Heart right ventricle (tissue), 16 donors: ENCODE measurements at regions not wholly inside any gene's neighbourhood (a gene's known extent, or its start where the extent isn't known, plus 50 kb on each side); places are given as distances from the start of the nearest gene placed in this dataset.

ENCODE experiments used
- ATAC-seq, 8 donors: fragments of 200-7000 bp; cut with Tn5 transposase; one replicate each; pipeline ENCODE4 v1.9.1; 2020; ENCODE audit warnings: mild to moderate bottlenecking in 8 of 8, moderate library complexity in 8 of 8, moderate number of reproducible peaks in 1 of 8
- DNase-seq, 2 donors: peaks; one replicate each; pipeline ENCODE4 v3.0.0-alpha.2; 2020
- H3K27ac ChIP-seq, 10 donors: fragments of 200-600 bp; sonication (generic) in 2 of 10; one replicate each; pipeline versions ENCODE4 v1.5.0 to v1.8.0; 2020 to 2022; ENCODE audit warnings: mild to moderate bottlenecking in 3 of 10
- H3K27me3 ChIP-seq, 7 donors: fragments of 200-600 bp; one replicate each; pipeline ENCODE4 v1.8.0; 2021 to 2022; ENCODE audit warnings: mild to moderate bottlenecking in 2 of 7
- H3K36me3 ChIP-seq, 9 donors: fragments of 200-600 bp; sonication (generic) in 1 of 9; one replicate each; pipeline versions ENCODE4 v1.5.0 to v1.8.0; 2020 to 2022; ENCODE audit warnings: mild to moderate bottlenecking in 2 of 9
- H3K4me1 ChIP-seq, 9 donors: fragments of 200-600 bp; sonication (generic) in 1 of 9; one replicate each; pipeline versions ENCODE4 v1.5.0 to v1.8.0; 2020 to 2022; ENCODE audit warnings: mild to moderate bottlenecking in 4 of 9
- H3K4me3 ChIP-seq, 10 donors: fragments of 200-600 bp; sonication (generic) in 2 of 10; one replicate each; pipeline versions ENCODE4 v1.5.0 to v1.8.0; 2020 to 2022; ENCODE audit warnings: mild to moderate bottlenecking in 7 of 10, moderate library complexity in 2 of 10
- H3K9me3 ChIP-seq, 11 donors: fragments of 200-600 bp in 10 of 11; sonication (generic) in 2 of 11; one replicate each; pipeline versions ENCODE4 v1.5.0 to v1.8.0; 2013 to 2022; ENCODE audit warnings: mild to moderate bottlenecking in 2 of 11, control low read depth in 1 of 11, moderate library complexity in 1 of 11
- WGBS, 2 donors: extraction: QIAGEN DNeasy Blood & Tissue Kit; methylation state at CpG; one replicate each; pipeline ENCODE4 v1.1.7; 2013; ENCODE audit warnings: inconsistent platforms in 1 of 2; 5-methylcytosine and 5-hydroxymethylcytosine counted together
- intact Hi-C, 10 donors: fragments of 100-400 bp; cut with DNase I; formaldehyde crosslinking; loops; one replicate each; pipeline versions ENCODE4 v1.11.1 to v1.14.2; 2022
- TF ChIP-seq, protein P1 (sequence below), 9 donors: fragments of 200-600 bp; sonication (generic) in 2 of 9; IDR thresholded peaks; one replicate each; pipeline versions ENCODE4 v1.5.0 to v1.8.0; 2021 to 2022; ENCODE audit warnings: antibody characterized with exemption in 9 of 9, mild to moderate bottlenecking in 5 of 9, moderate library complexity in 1 of 9
- donor health status: Arrhythmogenic right ventricular cardiomyopathy.
- donor health status: ischemic (EF 13 %, LVEDD 7.1; RV severe dilation, severe dysfunction).
- donor health status: healthy with polysubstance abuse.
- donor health status: DM: no; HTN: yes; CAD: no.
- donor health status: DM: no; HTN: no; CAD: no.
- donor health status: ischemic (EF 25% LVEDD 6.9; RV normal size, moderate dysfunction).
- donor health status: ischemic (EF 25% LVEDD 5.7; RV mildly dilated, moderate dysfunction).
- donor health status: healthy.
- donor health status: DM: yes; HTN: yes; CAD: no.
- donor health status: Ischemic cardiomyopathy.
- donor health status: ischemic (EF 35%, LVEDD 5.7; RV mildly dilated, moderate dysfunction).
- donor health status: nonischemic (EF 11% LVEDD 7.7; RV severe dilation, severe dysfunction).
- donor health status: DM: yes; HTN: yes; CAD: no.
- donor health status: PGD.
- donor health status: ischemic (EF 29% LVEDD 5.4; RV normal size, mild dysfunction).
- donor health status: nonischemic (EF 23%, LVEDD 6.1; RV moderate dilation, normal function).

DNA sequence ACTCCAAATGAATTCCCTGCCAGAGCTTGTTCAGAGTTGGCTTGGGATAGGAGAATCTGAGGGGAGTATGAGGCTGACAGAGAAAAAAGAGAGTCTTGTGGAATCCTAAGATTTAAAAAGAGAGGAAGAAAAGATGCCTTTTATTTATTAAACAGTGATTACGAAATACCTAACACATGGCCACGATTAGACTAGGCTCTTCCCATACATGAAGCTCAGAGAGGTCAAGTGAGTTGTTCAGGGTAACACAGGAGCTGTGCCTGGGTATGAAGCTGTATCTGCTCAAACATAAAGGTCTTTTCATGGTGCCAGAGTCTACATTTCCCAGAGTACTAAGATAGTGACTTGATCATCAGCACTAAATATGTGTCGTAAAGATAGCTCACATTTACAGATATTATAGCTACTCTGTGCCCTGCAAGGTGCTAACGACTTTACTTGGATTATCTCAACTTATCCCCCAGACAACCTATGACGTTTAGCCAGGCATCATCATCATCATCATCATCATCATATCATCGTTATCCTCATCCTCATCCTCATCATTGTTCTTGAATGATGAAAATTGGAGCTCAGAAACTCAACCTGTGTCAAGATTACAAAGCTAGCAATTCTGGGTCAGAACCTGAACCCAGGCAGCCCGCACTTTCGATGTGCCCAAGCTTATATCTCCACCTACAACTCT is 500.8 kb downstream of the NPIPA7 start:
- Histone ChIP-seq H3K9me3 (no peaks in the 10 kb centered on the region), H3K27ac (no peak overlapping the region), H3K4me1 (no peaks in the 10 kb centered on the region), H3K27me3 (peaks cover 0 to 15% (median 12%) of the 10 kb centered on the region in 7 donors), H3K4me3 (no peak overlapping the region), H3K36me3 (no peaks in the 10 kb centered on the region)
- intact Hi-C loops, result no loop called here
- DNase-seq, result no peak
- TF ChIP-seq, protein P1, sequence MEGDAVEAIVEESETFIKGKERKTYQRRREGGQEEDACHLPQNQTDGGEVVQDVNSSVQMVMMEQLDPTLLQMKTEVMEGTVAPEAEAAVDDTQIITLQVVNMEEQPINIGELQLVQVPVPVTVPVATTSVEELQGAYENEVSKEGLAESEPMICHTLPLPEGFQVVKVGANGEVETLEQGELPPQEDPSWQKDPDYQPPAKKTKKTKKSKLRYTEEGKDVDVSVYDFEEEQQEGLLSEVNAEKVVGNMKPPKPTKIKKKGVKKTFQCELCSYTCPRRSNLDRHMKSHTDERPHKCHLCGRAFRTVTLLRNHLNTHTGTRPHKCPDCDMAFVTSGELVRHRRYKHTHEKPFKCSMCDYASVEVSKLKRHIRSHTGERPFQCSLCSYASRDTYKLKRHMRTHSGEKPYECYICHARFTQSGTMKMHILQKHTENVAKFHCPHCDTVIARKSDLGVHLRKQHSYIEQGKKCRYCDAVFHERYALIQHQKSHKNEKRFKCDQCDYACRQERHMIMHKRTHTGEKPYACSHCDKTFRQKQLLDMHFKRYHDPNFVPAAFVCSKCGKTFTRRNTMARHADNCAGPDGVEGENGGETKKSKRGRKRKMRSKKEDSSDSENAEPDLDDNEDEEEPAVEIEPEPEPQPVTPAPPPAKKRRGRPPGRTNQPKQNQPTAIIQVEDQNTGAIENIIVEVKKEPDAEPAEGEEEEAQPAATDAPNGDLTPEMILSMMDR (IDR thresholded peaks at IDR 0.05), result no peak
- 60 to 70% methylated on average over 8 of the region's 8 CpGs for WGBS, 2 donors
- no peak for ATAC-seq

DNA sequence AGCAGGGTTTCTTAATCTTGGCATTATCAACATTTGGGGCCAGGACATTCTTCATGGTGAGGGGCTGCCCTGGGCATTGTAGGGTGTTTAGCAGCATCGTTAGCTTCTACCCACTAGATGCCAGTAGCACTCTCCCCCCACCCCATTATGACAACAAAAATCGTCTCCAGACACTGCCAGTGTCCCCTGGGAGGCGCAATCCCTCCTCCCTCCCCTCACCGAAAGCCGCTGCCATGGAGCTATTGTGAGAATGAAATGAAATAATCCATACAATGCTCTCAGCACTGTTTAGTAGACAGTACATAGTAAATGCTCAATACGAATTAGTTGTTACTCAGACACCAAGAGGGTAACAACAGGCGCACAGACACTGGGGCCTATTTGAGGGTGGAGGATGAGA is 502.9 kb downstream of the NPIPA7 start:
- no peaks in the 10 kb centered on the region for H3K9me3 ChIP-seq
- H3K4me1 ChIP-seq, result no peaks in the 10 kb centered on the region
- TF ChIP-seq, protein P1 (IDR thresholded peaks at IDR 0.05), result no peak
- intact Hi-C loops, result no loop called here
- no peak overlapping the region for H3K4me3 ChIP-seq
- 65 to 67% methylated on average over 7 of the region's 7 CpGs for WGBS, 2 donors
- H3K27me3 ChIP-seq, result peaks cover 0 to 17% (median 12%) of the 10 kb centered on the region in 7 donors
- no peak overlapping the region for H3K27ac ChIP-seq
- no peak for DNase-seq
- no peaks in the 10 kb centered on the region for H3K36me3 ChIP-seq
- ATAC-seq, result no peak

DNA sequence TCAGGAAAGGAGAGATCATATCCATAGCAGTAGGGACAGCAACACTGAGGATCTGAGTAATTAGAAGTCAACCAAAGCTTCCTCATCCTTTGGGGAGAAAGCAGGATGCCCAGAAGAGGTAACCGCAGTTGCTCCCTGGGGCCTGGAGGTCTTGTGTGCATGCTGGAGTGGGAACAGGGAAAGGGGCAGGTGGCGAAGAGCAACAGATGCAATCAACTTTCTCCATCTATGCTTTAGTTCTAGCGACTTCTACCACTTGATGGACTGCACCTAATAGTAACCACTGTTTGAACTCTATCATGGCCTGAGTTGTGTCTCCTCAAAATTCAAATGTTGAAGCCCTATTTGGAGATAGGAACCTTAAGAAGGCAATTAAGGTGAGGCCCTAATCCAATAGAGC is 503.8 kb downstream of the NPIPA7 start:
- H3K36me3 ChIP-seq, result no peaks in the 10 kb centered on the region
- DNase-seq (no peak), ATAC-seq (no peak)
- intact Hi-C loops, result no loop called here
- no peaks in the 10 kb centered on the region for H3K9me3 ChIP-seq
- no peak overlapping the region for H3K27ac ChIP-seq
- peaks cover 0 to 17% (median 12%) of the 10 kb centered on the region in 7 donors for H3K27me3 ChIP-seq
- TF ChIP-seq, protein P1 (IDR thresholded peaks at IDR 0.05), result no peak
- WGBS, 2 donors, result 79 to 86% methylated on average over 3 of the region's 3 CpGs
- H3K4me3 ChIP-seq, result no peak overlapping the region
- H3K4me1 ChIP-seq, result no peaks in the 10 kb centered on the region

DNA sequence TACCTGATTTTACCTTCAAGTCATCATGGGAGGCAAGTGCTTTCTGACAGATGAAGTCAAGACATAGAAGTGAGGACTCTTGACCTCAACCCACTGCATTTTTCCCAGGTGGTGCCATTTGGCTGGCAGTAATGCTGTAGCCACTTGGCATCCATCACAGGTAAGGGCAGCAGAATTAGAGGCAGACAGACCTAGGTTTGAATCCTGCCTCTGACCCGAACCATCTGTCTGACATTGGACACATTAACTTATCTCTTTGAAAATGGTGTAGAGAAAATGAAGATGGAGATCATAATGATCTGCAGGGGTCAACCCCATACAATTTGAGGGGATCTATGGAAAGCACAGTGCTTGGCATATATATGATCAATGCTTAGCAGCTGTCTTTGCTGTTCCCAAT is 505.5 kb downstream of the NPIPA7 start:
- no peak overlapping the region for H3K27ac ChIP-seq
- no peaks in the 10 kb centered on the region for H3K36me3 ChIP-seq
- no peak overlapping the region for H3K4me3 ChIP-seq
- H3K9me3 ChIP-seq, result no peaks in the 10 kb centered on the region
- peaks cover 0 to 14% (median 11%) of the 10 kb centered on the region in 7 donors for H3K27me3 ChIP-seq
- TF ChIP-seq, protein P1 (IDR thresholded peaks at IDR 0.05), result no peak
- intact Hi-C loops, result no loop called here
- ATAC-seq (no peak), DNase-seq (no peak)
- H3K4me1 ChIP-seq, result no peaks in the 10 kb centered on the region
- WGBS, 2 donors, result 73 to 75% methylated on average over 1 of the region's 1 CpG
